ENCODE measurements at regions not wholly inside any gene's neighbourhood (a gene's known extent, or its start where the extent isn't known, plus 50 kb on each side); places are given as distances from the start of the nearest gene placed in this dataset.
"Not testable (repeated sequence)": the region's sequence is repeated elsewhere in the genome, so short reads cannot be mapped to it uniquely, and the experiment has no call there.

DNA sequence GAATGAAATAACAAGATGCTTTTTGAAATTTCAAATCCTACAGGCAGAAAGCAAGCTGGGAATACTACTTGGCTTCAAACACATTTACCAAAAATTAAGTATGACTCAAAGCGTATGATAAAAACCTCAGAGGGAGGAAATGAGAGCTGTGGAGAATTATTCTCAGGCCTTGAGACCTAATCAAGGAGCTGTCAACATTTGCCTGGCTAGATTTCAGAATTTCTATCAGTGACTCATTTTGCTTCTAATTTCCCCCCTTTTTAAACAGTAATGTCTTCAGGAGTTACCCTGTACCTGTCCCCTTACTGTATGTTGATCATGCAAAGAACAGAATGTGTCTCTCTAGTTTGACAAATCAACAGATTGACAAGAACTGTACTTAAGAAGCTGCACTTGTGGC is 1324.5 kb upstream of the DDX18 start:
- in situ Hi-C loops (cut with MboI; ENCODE audit: low pct_unique_long_range_greater_than_20kb in 2 of 9, low sequenced_read_pairs in 9 of 9, unreplicated experiment in 9 of 9) = no loop called here
- no peak overlapping the region for H3K4me3 ChIP-seq
- no peaks in the 10 kb centered on the region for H3K4me1 ChIP-seq (replicated peaks in 1 of 2)
- WGBS, 10 experiments = 0 to 100% (median 60%) methylated on average over 1 of the region's 1 CpG; no CpG with 5 or more reads in 1 of the 10 experiments
- no peak for ATAC-seq (replicated peaks in 6 of 8)
- H3K27ac ChIP-seq = no peak overlapping the region

DNA sequence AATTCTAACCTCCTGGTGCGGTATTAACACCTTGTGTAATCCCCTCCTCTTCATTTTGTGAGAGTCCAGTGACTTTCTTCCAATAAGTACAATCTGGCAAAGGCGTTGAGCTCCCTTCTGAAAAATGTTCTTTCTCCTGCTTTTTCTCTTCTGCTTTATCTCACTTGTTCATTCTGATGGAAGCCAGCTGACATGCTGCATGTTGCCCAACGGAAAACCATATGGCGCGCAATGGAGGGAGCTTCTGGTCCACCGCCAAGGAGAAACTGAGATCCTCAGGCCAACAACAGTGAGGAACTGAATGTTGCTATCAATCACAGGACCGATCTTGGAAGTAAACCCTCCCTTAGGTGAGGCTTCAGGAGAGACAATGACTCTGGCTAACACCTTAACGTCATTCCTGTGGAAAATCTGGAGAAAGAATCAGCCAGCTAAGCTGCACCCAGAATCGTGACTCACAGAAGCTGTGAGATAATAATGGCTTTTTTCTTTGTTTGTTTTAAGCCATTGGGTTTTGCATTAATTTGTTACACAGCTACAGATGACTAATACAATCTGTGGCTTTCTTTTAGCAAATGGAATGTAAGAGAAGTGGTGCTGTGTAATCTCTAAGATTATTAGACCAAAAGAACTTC is 1323.9 kb upstream of the DDX18 start:
- no peak overlapping the region for H3K4me3 ChIP-seq
- in situ Hi-C loops (cut with MboI; ENCODE audit: low pct_unique_long_range_greater_than_20kb in 2 of 9, low sequenced_read_pairs in 9 of 9, unreplicated experiment in 9 of 9) = no loop called here
- WGBS, 10 experiments = 30 to 88% (median 73%) methylated on average over 1 to 9 of the region's 9 CpGs
- no peak for ATAC-seq (replicated peaks in 6 of 8)
- no peak overlapping the region for H3K27ac ChIP-seq
- no peaks in the 10 kb centered on the region for H3K4me1 ChIP-seq (replicated peaks in 1 of 2)

DNA sequence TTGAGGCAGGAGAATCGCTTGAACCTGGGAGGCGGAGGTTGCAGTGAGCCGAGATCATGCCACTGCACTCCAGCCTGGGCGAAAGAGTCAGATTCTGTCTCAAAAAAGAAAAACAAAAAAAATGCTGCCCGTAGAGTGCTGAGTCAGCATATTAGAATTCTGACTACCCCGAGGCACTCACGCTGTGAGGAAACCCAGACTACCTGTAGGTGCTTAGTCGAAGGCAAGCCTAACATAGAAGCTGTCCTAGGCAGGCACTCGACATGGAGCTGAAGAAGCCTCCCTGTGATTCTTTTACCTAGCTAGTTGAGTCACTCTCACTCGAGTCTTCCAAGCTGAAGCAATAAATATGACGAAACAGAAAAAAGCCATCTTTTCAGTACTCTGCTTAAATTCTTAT is 1323.2 kb upstream of the DDX18 start:
- Histone ChIP-seq H3K4me1 (replicated peaks in 1 of 2) (no peaks in the 10 kb centered on the region), H3K27ac (no peak overlapping the region), H3K4me3 (no peak overlapping the region)
- no peak for ATAC-seq (replicated peaks in 6 of 8)
- in situ Hi-C loops (cut with MboI; ENCODE audit: low pct_unique_long_range_greater_than_20kb in 2 of 9, low sequenced_read_pairs in 9 of 9, unreplicated experiment in 9 of 9) = no loop called here
- WGBS, 10 experiments = 13 to 93% (median 63%) methylated on average over 1 to 7 of the region's 11 CpGs; no CpG with 5 or more reads in 1 of the 10 experiments

DNA sequence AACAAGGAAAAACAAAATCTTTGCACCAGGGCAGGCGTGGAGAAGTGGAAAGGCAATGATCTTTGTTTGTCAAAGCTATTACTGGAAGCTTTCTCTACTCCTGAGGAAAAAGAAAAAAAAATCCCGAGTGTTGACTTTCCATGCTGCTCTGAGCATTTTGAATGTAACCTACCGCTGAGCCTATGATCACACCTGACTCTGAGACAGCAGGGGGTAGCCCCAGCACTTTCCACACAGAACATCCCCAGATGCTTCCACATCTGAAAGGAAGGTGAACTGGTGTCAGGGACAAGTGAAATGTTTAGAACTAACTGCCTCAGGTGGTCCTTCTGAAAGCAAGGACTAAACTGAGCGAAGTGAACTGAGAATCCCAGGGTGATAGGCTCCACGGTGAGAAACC is 1315.1 kb upstream of the DDX18 start:
- H3K4me3 ChIP-seq = no peak overlapping the region
- in situ Hi-C loops (cut with MboI; ENCODE audit: low pct_unique_long_range_greater_than_20kb in 2 of 9, low sequenced_read_pairs in 9 of 9, unreplicated experiment in 9 of 9) = no loop called here
- H3K4me1 ChIP-seq (replicated peaks in 1 of 2) = no peaks in the 10 kb centered on the region
- WGBS, 10 experiments = 0 to 72% (median 10%) methylated on average over 1 to 5 of the region's 5 CpGs
- ATAC-seq (replicated peaks in 6 of 8) = no peak
- H3K27ac ChIP-seq = no peak overlapping the region

DNA sequence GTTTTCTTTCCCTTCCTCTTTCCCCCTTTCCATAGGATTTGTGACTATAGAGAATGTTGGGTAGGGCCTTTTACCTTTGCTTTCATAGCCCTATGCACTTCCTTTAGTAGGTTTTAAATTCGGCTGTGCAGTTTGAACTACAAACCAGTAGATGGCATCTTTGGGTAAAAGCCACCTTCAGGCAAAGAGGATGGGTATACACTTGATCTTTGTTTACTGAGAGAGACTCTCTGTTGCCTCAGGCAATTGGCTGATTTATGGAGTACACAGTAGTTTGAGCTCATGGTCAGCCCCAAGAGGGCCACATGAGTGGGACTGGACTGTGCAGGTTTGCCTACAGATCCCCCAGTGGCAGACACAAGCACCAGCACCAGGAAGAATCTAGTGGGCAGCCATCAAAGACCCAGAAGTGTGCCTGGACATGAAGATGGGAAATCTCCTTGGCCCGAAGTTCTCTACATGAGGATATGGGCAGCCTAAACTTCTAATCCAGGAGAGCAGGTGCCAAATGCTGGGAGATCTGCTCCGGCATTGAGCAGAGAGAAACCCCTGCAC is 1304.3 kb upstream of the DDX18 start:
- H3K4me3 ChIP-seq = no peak overlapping the region
- peak in 5 of 8 experiments; percentile 40 to 92 (median 52) for ATAC-seq (replicated peaks in 6 of 8)
- no peak overlapping the region for H3K27ac ChIP-seq
- 0 to 75% (median 36%) methylated on average over 1 to 2 of the region's 3 CpGs; no CpG with 5 or more reads in 1 of the 10 experiments for WGBS, 10 experiments
- H3K4me1 ChIP-seq (replicated peaks in 1 of 2) = no peaks in the 10 kb centered on the region
- in situ Hi-C loops (cut with MboI; ENCODE audit: low pct_unique_long_range_greater_than_20kb in 2 of 9, low sequenced_read_pairs in 9 of 9, unreplicated experiment in 9 of 9) = no loop called here

DNA sequence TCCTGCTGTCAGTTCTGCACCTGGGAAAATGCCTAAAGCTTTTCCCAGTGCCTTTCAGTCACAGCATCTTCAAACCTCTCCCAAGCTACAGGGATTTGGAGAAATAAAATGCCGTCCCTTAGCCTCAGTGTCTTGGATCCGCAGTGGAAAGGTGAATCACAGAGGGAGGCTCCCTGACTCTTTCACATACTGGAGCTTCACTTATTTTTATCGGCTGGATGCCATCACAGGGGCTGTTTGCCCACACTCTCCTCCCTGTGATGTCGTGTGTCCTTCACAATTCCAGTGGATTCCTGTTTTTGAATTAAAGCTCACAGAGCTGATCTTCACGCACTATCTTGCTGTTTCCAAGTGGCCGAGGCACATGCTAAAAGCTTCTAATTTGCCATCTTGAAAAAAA is 1303.1 kb upstream of the DDX18 start:
- Histone ChIP-seq H3K4me3 (no peak overlapping the region), H3K4me1 (replicated peaks in 1 of 2) (no peaks in the 10 kb centered on the region), H3K27ac (no peak overlapping the region)
- no peak for ATAC-seq (replicated peaks in 6 of 8)
- WGBS, 10 experiments = 0 to 100% (median 68%) methylated on average over 1 to 6 of the region's 6 CpGs
- in situ Hi-C loops (cut with MboI; ENCODE audit: low pct_unique_long_range_greater_than_20kb in 2 of 9, low sequenced_read_pairs in 9 of 9, unreplicated experiment in 9 of 9) = no loop called here

DNA sequence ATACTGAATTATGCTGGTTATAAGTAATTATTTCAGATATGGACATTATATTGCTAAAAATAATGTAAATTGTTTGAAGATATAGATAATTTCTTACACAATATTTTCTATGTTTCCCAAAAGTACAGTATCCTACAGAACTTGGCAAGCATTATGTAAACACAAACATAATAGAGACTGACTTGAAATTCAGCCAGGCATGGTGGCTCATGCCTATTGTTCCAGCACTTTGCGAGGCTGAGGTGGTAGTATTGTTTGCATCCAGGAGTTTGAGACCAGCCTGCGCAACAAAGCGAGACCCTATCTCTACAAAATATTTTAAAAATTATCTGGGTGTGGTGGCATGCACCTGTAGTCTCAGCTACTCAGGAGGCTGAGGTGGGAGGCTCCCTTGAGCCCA is 1300.5 kb upstream of the DDX18 start:
- in situ Hi-C loops (cut with MboI; ENCODE audit: low pct_unique_long_range_greater_than_20kb in 2 of 9, low sequenced_read_pairs in 9 of 9, unreplicated experiment in 9 of 9) = no loop called here
- 39 to 100% (median 72%) methylated on average over 1 to 3 of the region's 3 CpGs; no CpG with 5 or more reads in 2 of the 10 experiments for WGBS, 10 experiments
- H3K27ac ChIP-seq = no peak overlapping the region

DNA sequence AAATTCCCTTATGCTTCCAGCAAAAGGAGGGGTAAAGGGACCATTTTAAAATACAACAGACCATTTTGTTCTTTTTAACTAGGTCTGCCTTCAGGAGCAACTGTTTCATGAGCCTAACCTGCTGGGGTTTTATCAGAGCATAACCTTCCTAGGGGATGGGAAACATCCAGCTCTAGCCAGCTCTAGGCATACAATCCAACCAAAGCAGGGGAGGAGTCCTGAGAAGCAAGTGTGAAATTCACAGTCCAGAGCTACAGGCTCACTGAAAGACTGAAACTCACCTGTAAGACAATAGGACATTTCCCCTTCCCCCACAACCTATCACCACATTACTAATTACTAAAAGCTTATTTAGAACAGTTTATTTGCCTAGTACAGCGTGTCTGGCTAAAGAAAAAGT is 1296.6 kb upstream of the DDX18 start:
- Histone ChIP-seq H3K4me3 (no peak overlapping the region), H3K27ac (no peak overlapping the region), H3K4me1 (replicated peaks in 1 of 2) (no peaks in the 10 kb centered on the region)
- in situ Hi-C loops (cut with MboI; ENCODE audit: low pct_unique_long_range_greater_than_20kb in 2 of 9, low sequenced_read_pairs in 9 of 9, unreplicated experiment in 9 of 9) = no loop called here
- WGBS, 10 experiments = 0 to 100% (median 0%) methylated on average over 1 of the region's 1 CpG; no CpG with 5 or more reads in 4 of the 10 experiments
- ATAC-seq (replicated peaks in 6 of 8) = no peak

More for the DNA sequence above, 1300.5 kb upstream of the DDX18 start:
- no peaks in the 10 kb centered on the region for H3K4me1 ChIP-seq (replicated peaks in 1 of 2)
- H3K4me3 ChIP-seq = no peak overlapping the region
- no peak for ATAC-seq (replicated peaks in 6 of 8)

DNA sequence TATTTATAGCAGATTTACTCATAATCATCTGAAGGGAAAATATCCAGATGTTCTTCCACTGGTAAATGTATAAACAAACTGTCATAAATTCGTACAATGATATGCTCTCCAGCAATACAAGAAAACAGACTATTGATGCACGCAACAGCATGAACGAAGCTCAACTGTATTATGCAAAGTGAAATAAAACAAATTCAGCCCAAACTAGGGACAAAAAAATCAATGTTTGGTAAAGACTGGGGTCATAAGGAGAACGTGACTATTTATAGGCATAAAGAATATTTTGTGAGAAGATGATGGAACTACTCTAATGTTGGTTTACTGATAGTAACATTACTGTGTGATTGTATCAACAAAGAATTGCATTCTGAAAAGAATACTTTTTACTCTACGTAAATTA is 1276.7 kb upstream of the DDX18 start:
- Histone ChIP-seq H3K4me3 (no peak overlapping the region), H3K4me1 (replicated peaks in 1 of 2) (no peaks in the 10 kb centered on the region), H3K27ac (no peak overlapping the region)
- WGBS, 10 experiments = 4 to 100% (median 74%) methylated on average over 1 to 5 of the region's 5 CpGs
- in situ Hi-C loops (cut with MboI; ENCODE audit: low pct_unique_long_range_greater_than_20kb in 2 of 9, low sequenced_read_pairs in 9 of 9, unreplicated experiment in 9 of 9) = no loop called here
- no peak for ATAC-seq (replicated peaks in 6 of 8)

DNA sequence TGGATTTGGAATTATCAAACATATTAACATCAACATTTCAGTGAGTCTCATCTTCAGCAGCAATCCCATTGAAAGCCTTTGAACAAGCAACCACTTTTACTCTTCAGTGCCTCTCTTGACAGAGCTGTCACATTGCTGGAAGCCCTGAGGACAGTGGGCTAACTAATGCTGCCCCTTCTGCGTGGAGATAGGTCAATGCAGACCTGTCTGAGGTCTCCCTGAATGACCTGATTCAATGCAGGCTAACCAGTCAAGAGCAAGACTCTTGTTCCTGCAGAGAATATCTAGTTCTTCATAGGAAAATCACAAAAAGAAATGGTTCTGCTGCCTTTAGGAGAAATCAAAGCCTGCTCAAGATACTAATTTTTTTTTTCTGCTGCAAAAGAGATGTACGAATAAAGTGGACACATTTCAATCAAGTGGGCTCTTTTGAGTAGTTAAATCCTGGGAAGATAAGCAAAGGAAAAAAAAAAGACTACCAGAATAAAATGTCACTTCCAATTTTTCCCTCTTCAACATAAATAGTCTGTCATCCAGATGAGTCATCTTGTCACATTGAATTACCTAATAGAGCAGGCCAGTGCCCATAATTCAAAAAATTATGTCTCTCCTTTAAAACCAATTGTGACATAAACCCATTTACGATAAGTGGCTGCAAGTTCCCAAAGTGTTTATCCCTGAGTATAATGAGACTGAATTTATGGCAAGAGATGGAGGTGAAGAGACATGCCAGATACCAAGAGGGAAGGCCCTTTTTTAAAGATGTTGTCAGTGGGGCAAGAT is 1269.0 kb upstream of the DDX18 start:
- H3K4me1 ChIP-seq (replicated peaks in 1 of 2) = peaks cover 0 to 5% of the 10 kb centered on the region in 2 donors
- in situ Hi-C loops (cut with MboI; ENCODE audit: low pct_unique_long_range_greater_than_20kb in 2 of 9, low sequenced_read_pairs in 9 of 9, unreplicated experiment in 9 of 9) = no loop called here
- no peak overlapping the region for H3K27ac ChIP-seq
- H3K4me3 ChIP-seq = no peak overlapping the region
- peak in 5 of 8 experiments; percentile 63 to 90 (median 85) for ATAC-seq (replicated peaks in 6 of 8)
- 0 to 100% (median 73%) methylated on average over 1 to 3 of the region's 3 CpGs; no CpG with 5 or more reads in 1 of the 10 experiments for WGBS, 10 experiments

DNA sequence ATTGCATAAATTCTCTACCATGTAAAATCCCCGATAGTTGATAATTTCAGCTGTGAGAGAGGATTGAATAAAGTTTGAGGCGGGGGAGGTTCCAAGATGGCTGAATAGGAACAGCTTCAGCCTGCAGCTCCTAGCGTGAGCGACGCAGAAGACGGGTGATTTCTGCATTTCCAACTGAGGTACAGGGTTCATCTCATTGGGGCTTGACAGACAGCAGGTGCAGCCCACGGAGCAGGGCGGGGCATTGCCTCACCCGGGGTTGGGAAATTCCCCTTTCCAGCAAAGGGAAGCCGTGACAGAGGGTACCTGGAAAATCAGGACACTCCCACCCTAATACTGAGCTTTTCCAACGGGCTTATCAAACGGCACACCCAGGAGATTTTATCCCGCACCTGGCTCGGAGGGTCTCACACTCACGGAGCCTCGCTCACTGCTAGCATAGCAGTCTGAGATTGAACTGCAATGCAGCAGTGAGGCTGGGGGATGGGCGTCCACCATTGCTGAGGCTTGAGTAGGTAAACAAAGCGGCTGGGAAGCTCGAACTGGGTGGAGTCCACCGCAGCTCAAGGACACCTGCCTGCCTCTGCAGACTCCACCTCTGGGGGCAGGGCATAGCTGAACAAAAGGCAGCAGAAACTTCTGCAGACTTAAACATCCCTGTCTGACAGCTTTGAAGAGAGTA is 1261.6 kb upstream of the DDX18 start:
- H3K27ac ChIP-seq; H3K4me1 ChIP-seq (replicated peaks in 1 of 2); ATAC-seq (replicated peaks in 6 of 8); in situ Hi-C loops (cut with MboI; ENCODE audit: low pct_unique_long_range_greater_than_20kb in 2 of 9, low sequenced_read_pairs in 9 of 9, unreplicated experiment in 9 of 9); H3K4me3 ChIP-seq: not testable (repeated sequence)
- 40 to 87% (median 71%) methylated on average over 1 to 8 of the region's 20 CpGs; no CpG with 5 or more reads in 2 of the 10 experiments for WGBS, 10 experiments

DNA sequence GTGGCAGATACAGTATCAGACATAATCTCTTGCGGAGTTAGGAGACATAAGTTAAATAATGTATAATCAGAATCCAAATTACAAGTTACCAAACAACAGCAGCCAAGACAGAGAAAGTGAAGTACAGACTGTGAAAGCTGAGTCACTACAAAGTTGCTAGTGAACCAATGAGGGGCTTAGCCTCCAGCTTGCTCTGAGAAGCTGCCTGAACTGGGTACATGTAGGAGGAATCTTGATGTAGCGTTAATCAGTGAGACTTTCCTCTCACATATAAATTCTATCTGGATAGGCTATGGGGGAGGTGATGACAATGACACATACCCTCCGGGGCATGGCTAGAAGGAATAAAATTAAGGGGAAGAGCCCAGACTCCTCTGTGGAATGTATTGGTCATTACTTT is 1234.3 kb upstream of the DDX18 start:
- no peak overlapping the region for H3K27ac ChIP-seq
- no peak overlapping the region for H3K4me3 ChIP-seq
- in situ Hi-C loops (cut with MboI; ENCODE audit: low pct_unique_long_range_greater_than_20kb in 2 of 9, low sequenced_read_pairs in 9 of 9, unreplicated experiment in 9 of 9) = no loop called here
- 0 to 100% (median 35%) methylated on average over 1 to 3 of the region's 3 CpGs for WGBS, 10 experiments
- ATAC-seq (replicated peaks in 6 of 8) = peak in 1 of 8 experiments; percentile 38
- peaks cover 10 to 15% of the 10 kb centered on the region in 2 donors for H3K4me1 ChIP-seq (replicated peaks in 1 of 2)

DNA sequence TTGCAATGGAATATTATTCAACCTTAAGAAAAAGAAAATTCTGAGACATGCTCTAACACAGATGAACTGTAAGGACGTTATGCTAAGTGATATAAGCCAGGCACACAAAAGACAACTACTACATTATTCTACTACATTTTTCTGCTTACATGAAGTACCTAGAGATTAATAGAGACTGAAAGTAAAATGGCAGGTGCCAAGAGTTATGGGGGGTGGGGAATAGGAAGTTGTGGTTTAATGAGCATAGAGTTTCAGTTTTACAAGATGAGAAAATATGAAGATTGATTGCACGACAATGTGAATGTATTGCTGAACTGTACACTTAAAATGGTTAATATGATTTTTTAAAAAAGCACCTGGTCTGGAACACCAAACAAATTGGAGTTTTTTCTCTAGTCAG is 1231.6 kb upstream of the DDX18 start:
- WGBS, 10 experiments = 0 to 100% (median 73%) methylated on average over 1 to 2 of the region's 2 CpGs
- ATAC-seq (replicated peaks in 6 of 8) = no peak
- Histone ChIP-seq H3K27ac (no peak overlapping the region), H3K4me3 (no peak overlapping the region), H3K4me1 (replicated peaks in 1 of 2) (peaks cover 23 to 29% of the 10 kb centered on the region in 2 donors)
- in situ Hi-C loops (cut with MboI; ENCODE audit: low pct_unique_long_range_greater_than_20kb in 2 of 9, low sequenced_read_pairs in 9 of 9, unreplicated experiment in 9 of 9) = no loop called here

All from motor neuron (in vitro differentiated cells).